Stimulated activated memory B cell treated with anti-CD40 and anti-IgM and Interleukin-4, amounts not matched to agents 10 μg/mL and 1 μg/mL and 100 μg/mL, for 72 hours (primary cell): ENCODE measurements at regions not wholly inside any gene's neighbourhood (a gene's known extent, or its start where the extent isn't known, plus 50 kb on each side); places are given as distances from the start of the nearest gene placed in this dataset.
"Not testable (repeated sequence)": the region's sequence is repeated elsewhere in the genome, so short reads cannot be mapped to it uniquely, and the experiment has no call there.

Source experiments
- ATAC-seq: fragments of 150-1000 bp; cut with Tn5 transposase; 2 replicates; pipeline ENCODE4 v1.10.0; 2021
- H3K27ac Mint-ChIP-seq: one replicate; pipeline ENCODE4 v1.8.0; 2022; ENCODE audit warnings: mild to moderate bottlenecking, mixed read lengths
- H3K27me3 Mint-ChIP-seq: one replicate; pipeline ENCODE4 v1.8.0; 2022; ENCODE audit warnings: mixed read lengths
- H3K36me3 Mint-ChIP-seq: one replicate; pipeline ENCODE4 v1.8.0; 2022; ENCODE audit warnings: mixed read lengths
- H3K4me1 Mint-ChIP-seq: one replicate; pipeline ENCODE4 v1.8.0; 2022; ENCODE audit warnings: mixed read lengths
- H3K4me3 Mint-ChIP-seq: one replicate; pipeline ENCODE4 v1.8.0; 2022; ENCODE audit warnings: mild to moderate bottlenecking, moderate library complexity, mixed read lengths
- H3K9me3 Mint-ChIP-seq: one replicate; pipeline ENCODE4 v1.8.0; 2022; ENCODE audit warnings: mixed read lengths

DNA sequence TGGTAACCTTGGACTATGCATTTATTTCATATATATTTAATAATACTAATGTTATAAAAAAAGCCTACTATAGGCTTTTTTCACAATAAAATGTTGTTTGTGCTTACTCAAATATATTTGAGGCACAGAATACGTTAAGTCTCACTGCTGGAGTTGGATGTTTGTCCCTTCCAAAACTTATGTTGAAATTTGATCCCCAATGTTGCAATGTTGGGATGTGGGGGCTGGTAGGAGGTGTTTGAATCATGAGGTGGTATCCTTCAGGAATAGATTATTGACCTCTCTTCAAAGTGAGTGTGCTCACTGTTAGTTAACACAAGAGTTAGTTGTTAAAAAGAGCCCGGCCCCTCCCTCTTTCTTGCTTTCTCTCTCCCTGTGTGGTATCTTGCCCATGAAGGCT, 1295.9 kb downstream of the JRKL start:
- Mint-ChIP-seq H3K27ac (no peak overlapping the region), H3K4me3 (no peak overlapping the region), H3K27me3 (no peaks in the 10 kb centered on the region), H3K4me1 (no peaks in the 10 kb centered on the region), H3K9me3 (peaks cover 3% of the 10 kb centered on the region), H3K36me3 (no peaks in the 10 kb centered on the region)
- ATAC-seq, result no peak

DNA sequence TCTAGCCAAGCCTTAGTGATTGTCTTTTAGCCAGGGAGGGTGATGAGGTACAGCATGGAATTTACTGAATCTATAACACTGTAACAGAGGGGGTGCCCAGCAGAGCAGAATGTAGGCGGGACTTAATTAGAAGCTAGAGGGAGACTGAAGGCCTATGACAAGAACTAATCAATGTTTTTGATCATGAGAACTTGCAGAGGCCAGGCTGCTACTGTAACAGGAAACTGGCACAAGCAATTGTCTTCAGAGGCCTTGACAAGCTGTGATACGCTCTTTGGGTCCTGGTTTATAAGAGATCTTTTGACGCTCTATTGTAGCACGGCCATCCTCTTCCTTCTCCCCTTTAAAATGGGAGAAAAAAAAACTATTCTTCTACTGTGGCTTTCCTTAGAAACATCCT, 1297.3 kb downstream of the JRKL start:
- no peak overlapping the region for H3K4me3 Mint-ChIP-seq
- no peaks in the 10 kb centered on the region for H3K27me3 Mint-ChIP-seq
- no peaks in the 10 kb centered on the region for H3K36me3 Mint-ChIP-seq
- no peak overlapping the region for H3K27ac Mint-ChIP-seq
- no peaks in the 10 kb centered on the region for H3K4me1 Mint-ChIP-seq
- H3K9me3 Mint-ChIP-seq, result peaks cover 3% of the 10 kb centered on the region
- no peak for ATAC-seq

DNA sequence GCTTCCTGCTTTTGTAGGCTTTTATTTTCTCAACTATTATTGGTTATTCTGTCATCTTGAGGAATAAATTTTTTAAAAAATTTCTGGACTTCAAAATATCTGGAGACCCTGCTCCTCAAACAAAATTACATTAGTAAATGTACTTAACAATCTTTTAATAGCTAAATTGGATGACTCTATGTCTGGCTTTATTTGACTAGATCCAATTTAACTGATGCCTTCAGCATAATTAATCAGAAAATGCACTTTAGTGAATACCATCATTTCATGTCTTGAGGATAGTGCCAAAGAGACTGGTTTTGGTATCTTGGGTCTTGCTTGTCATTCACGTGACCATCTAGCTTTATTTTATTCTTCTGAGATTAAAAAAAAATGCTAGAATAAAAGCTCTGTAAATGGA, 1301.2 kb downstream of the JRKL start:
- Mint-ChIP-seq H3K9me3 (peaks cover 6% of the 10 kb centered on the region), H3K27me3 (no peaks in the 10 kb centered on the region), H3K27ac (no peak overlapping the region), H3K4me1 (no peaks in the 10 kb centered on the region), H3K4me3 (no peak overlapping the region), H3K36me3 (no peaks in the 10 kb centered on the region)
- ATAC-seq, result no peak

DNA sequence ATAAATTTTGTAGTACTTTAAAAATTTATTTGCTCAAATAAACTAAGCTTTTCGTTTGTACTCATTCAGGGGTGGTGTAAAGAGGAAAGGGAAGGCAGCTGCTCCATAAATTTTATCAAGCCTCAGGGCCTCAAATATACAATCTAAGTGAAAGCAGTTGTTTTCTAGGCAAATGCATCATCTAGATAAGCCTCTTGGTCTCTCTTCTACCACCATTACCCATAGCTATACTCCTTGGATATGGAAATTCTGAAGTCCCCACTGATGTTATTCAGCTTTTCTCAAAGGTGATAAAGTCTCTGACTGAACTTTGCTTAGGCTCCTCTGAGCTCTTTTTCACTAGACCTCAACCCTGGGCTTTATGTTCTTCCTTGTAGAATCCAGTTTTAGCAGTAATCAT, 1313.1 kb downstream of the JRKL start:
- H3K36me3 Mint-ChIP-seq, result no peaks in the 10 kb centered on the region
- H3K27me3 Mint-ChIP-seq, result no peaks in the 10 kb centered on the region
- H3K9me3 Mint-ChIP-seq, result no peaks in the 10 kb centered on the region
- H3K27ac Mint-ChIP-seq, result no peak overlapping the region
- no peak overlapping the region for H3K4me3 Mint-ChIP-seq
- H3K4me1 Mint-ChIP-seq, result no peaks in the 10 kb centered on the region
- no peak for ATAC-seq

DNA sequence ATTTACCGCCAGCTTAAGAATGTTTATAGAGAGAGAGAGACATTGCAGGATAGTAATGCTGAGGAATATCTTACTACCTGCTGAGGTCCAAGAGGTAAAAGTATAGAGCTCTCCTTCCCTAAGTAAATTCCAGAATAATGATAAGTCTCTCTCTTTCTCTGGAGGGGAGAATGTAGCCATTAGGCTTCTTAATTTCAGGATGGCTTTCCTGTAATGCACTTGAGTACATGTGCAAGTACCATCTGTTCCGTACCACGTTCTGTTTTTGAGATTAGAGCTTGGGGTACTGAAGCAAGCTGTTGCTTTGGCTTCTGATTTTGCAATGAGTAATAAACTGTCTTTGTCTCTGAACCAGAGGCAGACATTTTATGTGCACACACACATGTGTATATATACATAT, 1314.0 kb downstream of the JRKL start:
- no peak for ATAC-seq
- Mint-ChIP-seq H3K27me3 (no peaks in the 10 kb centered on the region), H3K4me1 (no peaks in the 10 kb centered on the region), H3K36me3 (no peaks in the 10 kb centered on the region), H3K9me3 (no peaks in the 10 kb centered on the region), H3K27ac (no peak overlapping the region), H3K4me3 (no peak overlapping the region)

DNA sequence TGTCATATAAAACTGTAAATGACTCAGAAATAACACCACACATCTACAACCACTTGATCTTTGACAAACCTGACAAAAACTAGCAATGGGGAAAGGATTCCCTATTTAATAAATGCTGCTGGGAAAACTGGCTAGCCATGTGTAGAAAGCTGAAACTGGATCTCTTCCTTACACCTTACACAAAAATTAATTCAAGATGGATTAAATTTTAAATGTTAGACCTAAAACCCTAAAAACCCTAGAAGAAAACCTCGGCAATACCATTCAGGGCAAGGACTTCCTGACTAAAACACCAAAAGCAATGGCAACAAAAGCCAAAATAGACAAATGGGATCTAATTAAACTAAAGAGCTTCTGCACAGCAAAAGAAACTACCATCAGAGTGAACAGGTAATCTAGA, 1315.3 kb upstream of the CNTN5 start:
- H3K4me1 Mint-ChIP-seq, H3K9me3 Mint-ChIP-seq, H3K36me3 Mint-ChIP-seq, H3K4me3 Mint-ChIP-seq, H3K27ac Mint-ChIP-seq, H3K27me3 Mint-ChIP-seq, ATAC-seq: not testable (repeated sequence)

DNA sequence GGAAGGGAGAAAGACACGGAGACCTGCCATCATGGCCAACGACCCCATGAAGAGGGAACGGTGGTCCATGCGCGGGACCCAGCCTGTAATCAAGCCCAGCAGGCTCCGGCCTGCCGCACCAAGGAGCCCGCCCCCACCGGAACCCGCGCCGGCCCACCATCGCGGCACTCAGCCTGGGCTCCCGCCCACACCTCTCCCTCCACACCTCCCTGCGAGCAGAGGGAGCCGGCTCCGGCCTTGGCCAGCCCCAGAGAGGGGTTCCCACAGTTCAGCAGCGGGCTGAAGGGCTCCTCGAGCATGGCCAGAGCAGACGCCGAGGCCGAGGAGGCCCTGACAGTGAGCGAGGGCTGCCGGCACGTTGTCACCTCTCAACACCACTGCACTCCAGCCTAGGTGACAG, 1302.8 kb upstream of the CNTN5 start:
- H3K36me3 Mint-ChIP-seq, result no peaks in the 10 kb centered on the region
- ATAC-seq, result no peak
- no peaks in the 10 kb centered on the region for H3K27me3 Mint-ChIP-seq
- no peak overlapping the region for H3K4me3 Mint-ChIP-seq
- H3K27ac Mint-ChIP-seq, result no peak overlapping the region
- H3K9me3 Mint-ChIP-seq, result no peaks in the 10 kb centered on the region
- H3K4me1 Mint-ChIP-seq, result no peaks in the 10 kb centered on the region

DNA sequence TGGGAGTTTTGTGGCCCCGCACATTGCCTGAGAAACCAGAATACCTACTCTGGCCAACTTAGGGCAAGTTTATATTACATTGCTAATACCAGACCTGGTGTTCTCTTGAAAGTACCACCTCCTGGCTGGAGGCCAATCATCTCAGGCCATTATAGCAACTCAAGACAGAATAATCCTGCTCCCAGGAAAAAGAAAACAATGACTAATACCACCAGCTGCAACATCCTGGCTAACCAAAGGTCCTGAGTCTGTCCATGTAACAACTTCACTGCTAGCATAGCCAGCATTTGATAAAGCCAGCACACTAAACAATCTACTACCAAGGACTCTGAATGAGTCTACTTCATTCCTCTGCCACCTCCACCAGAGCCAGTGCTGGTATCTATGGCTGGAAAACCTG, 1298.7 kb upstream of the CNTN5 start:
- no peak overlapping the region for H3K4me3 Mint-ChIP-seq
- H3K4me1 Mint-ChIP-seq, result no peaks in the 10 kb centered on the region
- no peak for ATAC-seq
- no peak overlapping the region for H3K27ac Mint-ChIP-seq
- no peaks in the 10 kb centered on the region for H3K9me3 Mint-ChIP-seq
- H3K36me3 Mint-ChIP-seq, result no peaks in the 10 kb centered on the region
- no peaks in the 10 kb centered on the region for H3K27me3 Mint-ChIP-seq

DNA sequence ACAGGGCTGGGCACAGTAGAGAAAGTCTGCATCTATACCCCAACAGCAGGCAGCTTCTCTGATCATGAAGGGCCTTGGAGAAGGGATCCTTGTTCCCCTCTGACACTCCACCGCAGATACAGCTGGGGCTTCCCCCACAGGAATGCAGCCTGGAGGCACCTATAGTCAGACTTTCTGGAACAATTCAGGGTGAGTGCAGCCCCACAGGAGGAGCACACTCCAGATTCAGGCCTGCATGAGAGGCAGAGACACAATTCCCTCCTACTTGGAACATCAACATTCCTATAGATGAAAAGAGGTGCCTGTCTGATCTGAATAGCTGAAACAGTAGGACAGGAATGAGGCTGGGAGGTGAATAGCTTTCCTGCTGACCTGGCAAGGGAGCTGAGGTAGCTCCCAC, 1298.0 kb upstream of the CNTN5 start:
- Mint-ChIP-seq H3K27me3 (no peaks in the 10 kb centered on the region), H3K4me3 (no peak overlapping the region), H3K27ac (no peak overlapping the region), H3K36me3 (no peaks in the 10 kb centered on the region), H3K9me3 (no peaks in the 10 kb centered on the region), H3K4me1 (no peaks in the 10 kb centered on the region)
- no peak for ATAC-seq

DNA sequence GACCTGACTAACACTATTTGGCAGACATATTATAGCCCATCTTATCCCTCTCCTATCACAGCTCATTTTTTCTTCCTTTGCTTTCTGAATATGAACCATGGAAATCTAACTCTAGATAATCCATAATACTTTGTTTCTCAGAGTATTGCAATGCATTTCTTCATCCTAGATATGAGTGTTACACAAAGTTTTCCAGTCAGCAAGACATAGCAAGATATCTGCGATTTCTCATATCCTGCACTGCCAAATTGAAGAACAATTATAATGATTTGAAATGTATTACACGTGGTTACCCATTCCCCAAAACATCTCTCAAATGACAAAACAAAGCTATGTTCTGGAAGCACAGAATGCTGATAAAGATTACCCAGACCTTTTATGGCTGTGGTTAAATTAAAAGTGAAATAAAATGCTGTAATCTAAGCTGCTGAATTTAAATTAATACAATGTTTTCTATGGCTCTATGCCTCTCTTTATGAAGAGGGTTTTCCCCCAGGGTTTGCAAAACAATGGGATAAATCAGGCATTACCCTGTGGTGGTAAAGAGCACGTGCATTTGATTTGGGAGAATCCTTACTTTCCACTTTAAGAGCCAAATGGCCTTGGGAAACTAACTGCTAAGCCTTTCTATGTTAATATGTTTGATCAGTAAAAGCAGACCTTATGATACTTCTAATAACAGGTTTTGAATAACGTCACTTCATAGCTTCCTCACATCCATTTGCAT, 1291.0 kb upstream of the CNTN5 start:
- Mint-ChIP-seq H3K27me3 (no peaks in the 10 kb centered on the region), H3K4me1 (no peaks in the 10 kb centered on the region), H3K27ac (no peak overlapping the region), H3K4me3 (no peak overlapping the region), H3K36me3 (no peaks in the 10 kb centered on the region), H3K9me3 (peaks cover 11% of the 10 kb centered on the region)
- no peak for ATAC-seq

DNA sequence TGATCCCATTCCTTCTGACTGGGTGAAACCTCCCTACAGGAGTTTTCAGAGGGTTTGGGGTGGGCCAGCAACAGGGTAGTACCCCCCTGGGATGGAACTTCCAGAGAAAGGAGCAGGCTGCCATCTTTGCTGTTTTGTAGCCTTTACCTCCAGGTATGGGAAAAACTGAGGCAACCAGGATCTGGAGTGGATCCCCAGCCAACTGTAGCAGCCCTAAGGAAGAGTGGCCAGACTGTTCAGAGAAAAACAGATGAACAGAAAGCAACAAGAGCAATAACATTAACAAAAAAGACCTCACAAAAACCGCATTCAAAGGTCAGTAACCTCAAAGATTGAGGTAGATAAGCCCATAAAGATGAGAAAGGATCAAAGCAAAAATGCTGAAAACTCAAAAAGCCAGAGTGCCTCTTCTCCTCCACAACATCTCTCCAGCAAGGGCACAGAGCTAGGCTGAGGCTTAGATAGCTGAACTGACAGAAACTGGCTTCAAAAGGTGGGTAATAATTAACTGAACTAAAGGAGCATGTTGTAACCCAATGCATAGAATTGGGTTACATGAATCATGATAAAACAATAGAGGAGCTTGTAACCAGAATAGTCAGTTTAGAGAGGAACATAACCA, 1288.6 kb upstream of the CNTN5 start:
- Mint-ChIP-seq H3K27me3 (no peaks in the 10 kb centered on the region), H3K4me1 (no peaks in the 10 kb centered on the region), H3K4me3 (no peak overlapping the region), H3K9me3 (peaks cover 11% of the 10 kb centered on the region), H3K36me3 (no peaks in the 10 kb centered on the region), H3K27ac (no peak overlapping the region)
- no peak for ATAC-seq

DNA sequence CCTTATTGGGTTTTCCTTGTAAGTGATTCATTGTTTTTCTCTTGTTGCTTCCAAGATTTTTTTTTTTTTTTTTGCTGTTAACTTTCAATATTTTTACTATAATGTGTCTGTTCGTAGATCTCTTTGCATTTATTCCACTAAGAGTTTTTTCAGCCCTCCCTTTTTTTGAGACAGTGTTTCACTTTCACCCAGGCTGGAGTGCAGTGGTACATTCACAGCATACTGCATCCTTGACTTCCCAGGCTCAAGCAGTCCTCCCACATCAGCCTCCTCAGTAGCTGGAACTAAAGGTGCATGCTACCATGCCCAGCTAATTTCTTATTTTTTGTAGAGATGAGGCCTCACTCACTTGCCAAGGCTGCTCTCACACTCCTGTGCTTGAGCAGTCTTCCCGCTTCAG, 1282.0 kb upstream of the CNTN5 start:
- H3K4me1 Mint-ChIP-seq, result no peaks in the 10 kb centered on the region
- peaks cover 22% of the 10 kb centered on the region for H3K9me3 Mint-ChIP-seq
- ATAC-seq, result no peak
- H3K4me3 Mint-ChIP-seq, result no peak overlapping the region
- H3K27ac Mint-ChIP-seq, result no peak overlapping the region
- H3K27me3 Mint-ChIP-seq, result no peaks in the 10 kb centered on the region
- no peaks in the 10 kb centered on the region for H3K36me3 Mint-ChIP-seq

DNA sequence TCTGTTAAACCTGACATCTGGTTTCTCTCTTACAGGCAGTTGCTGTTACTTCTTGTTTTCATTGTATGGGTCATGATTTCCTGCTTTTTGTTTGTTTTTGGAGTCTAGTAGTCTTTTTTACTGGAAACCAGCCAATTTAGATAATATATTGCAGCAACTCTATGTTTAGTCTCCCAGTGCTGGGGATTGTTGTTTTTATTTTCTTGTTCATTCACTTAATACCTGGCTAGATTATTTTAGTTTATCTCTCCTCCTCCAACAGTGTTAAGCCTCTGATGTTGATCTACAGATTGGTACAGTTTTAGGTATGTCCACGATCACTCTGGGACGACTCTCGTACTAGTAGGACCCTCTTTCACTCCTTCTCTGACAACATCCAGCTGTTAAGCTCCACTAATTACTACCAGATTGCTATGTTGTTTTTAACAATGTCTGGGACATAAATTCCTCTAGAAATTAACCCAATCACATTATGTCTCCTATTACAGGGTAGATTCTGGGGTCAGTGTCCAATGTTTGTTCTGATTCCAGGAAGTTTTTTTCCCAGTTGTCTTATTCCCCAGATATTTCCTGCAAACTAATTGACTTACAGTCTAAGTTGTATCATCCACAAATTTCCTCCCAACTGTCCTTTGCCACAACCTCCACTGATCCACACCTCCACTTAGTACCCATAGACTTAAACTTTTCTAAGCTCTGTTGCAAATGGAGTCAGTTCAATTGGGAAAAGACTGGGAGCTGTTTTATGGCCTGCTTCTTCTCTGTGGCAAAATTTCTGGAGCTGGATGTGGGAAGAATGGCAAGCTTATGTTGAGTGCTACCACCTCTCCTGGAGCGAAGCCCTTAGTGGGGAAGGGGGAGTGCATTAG, 1280.6 kb upstream of the CNTN5 start:
- H3K4me3 Mint-ChIP-seq, result no peak overlapping the region

DNA sequence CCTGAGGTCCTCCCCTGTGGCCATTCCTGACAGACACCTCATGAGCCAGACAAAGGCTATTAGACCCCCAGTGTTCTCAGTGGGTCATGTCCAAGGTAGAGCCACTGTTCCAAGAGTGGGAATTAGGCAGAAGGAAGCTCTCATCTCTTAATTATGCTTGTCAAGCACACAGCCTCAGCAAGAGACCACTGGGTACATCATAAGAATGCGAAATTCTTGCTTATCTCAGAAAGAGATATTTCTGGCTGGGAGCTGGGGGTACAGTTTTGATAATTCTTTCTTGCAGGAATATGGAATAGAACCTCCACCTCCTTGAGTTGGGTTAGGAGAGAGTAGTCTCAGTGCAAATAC, 1280.0 kb upstream of the CNTN5 start:
- Mint-ChIP-seq H3K4me3 (no peak overlapping the region), H3K4me1 (no peaks in the 10 kb centered on the region), H3K9me3 (peaks cover 17% of the 10 kb centered on the region), H3K36me3 (no peaks in the 10 kb centered on the region), H3K27me3 (no peaks in the 10 kb centered on the region), H3K27ac (no peak overlapping the region)
- no peak for ATAC-seq

More for the DNA sequence above, 1280.6 kb upstream of the CNTN5 start:
- Mint-ChIP-seq H3K4me1 (no peaks in the 10 kb centered on the region), H3K27me3 (no peaks in the 10 kb centered on the region), H3K9me3 (peaks cover 17% of the 10 kb centered on the region), H3K36me3 (no peaks in the 10 kb centered on the region), H3K27ac (no peak overlapping the region)
- no peak for ATAC-seq

DNA sequence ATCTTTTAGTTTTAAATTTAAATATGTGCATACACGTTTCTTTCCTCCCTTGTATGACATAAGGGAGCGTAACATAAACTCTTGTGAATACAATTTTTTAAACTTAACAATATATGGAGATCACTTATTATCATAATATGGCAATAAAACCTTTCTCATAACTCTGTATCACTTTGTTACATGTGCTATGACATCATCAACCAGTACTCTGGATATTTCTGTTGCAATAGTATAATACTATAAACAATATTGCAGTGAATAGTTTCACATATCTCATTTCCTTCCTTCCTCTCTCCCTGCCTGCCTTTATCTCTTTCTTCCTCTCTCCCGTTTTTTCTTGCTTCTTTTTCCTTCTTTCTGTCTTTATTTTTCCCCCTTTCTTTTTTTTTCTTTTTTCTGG, 1278.0 kb upstream of the CNTN5 start:
- peaks cover 14% of the 10 kb centered on the region for H3K9me3 Mint-ChIP-seq
- no peaks in the 10 kb centered on the region for H3K36me3 Mint-ChIP-seq
- H3K4me1 Mint-ChIP-seq, result no peaks in the 10 kb centered on the region
- ATAC-seq, result no peak
- no peak overlapping the region for H3K4me3 Mint-ChIP-seq
- H3K27me3 Mint-ChIP-seq, result no peaks in the 10 kb centered on the region
- H3K27ac Mint-ChIP-seq, result no peak overlapping the region

DNA sequence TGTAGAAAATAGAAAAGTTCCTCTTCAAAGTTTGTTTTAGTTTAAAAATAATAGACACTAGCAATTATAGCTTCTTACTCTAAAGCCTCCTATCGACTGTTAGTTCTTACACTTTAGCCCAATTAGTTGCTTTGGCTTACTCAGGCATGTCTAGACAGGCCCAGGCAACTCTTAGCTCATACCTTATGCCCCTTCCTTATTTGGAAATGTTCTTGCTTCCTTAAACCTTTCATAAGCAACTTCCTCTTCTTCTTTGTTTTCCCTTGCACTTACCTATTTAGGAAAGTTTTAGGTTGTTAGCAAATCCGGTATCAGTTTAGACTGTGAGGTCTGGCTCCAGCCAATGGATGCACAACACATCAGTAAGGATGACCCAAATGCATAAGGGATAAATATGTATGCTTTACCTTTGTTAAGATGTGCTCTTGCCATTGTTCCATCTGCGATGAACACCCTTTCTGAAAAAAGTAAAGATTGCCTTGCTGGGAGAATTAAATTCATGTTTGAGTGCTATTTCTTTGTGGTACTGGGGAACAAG, 1277.5 kb upstream of the CNTN5 start:
- H3K36me3 Mint-ChIP-seq, result no peaks in the 10 kb centered on the region
- no peaks in the 10 kb centered on the region for H3K27me3 Mint-ChIP-seq
- no peak overlapping the region for H3K27ac Mint-ChIP-seq
- H3K4me1 Mint-ChIP-seq, result no peaks in the 10 kb centered on the region
- H3K9me3 Mint-ChIP-seq, result peaks cover 14% of the 10 kb centered on the region
- no peak for ATAC-seq
- H3K4me3 Mint-ChIP-seq, result no peak overlapping the region
